Central memory CD4-positive, alpha-beta T cell (primary cell): ENCODE measurements at regions not wholly inside any gene's neighbourhood (a gene's known extent, or its start where the extent isn't known, plus 50 kb on each side); places are given as distances from the start of the nearest gene placed in this dataset.

Experiments used
- DNase-seq: peaks from one replicate; pipeline ENCODE4 v3.0.0; 2022

GRCh38 chr18:4636967-4637366 lies 181.9 kb upstream of the DLGAP1 start:
- DNase-seq = no peak

- no peak for DNase-seq
Measured at GRCh38 chr18:4631239-4631638, 176.1 kb upstream of the DLGAP1 start.

GRCh38 chr18:4605212-4605611 lies 150.1 kb upstream of the DLGAP1 start:
- no peak for DNase-seq

- no peak for DNase-seq
Measured at GRCh38 chr18:4603955-4604354, 148.8 kb upstream of the DLGAP1 start.

GRCh38 chr18:4599312-4599711 lies 144.2 kb upstream of the DLGAP1 start:
- no peak for DNase-seq

- DNase-seq = no peak
Measured at GRCh38 chr18:4597301-4597700, 142.2 kb upstream of the DLGAP1 start.

- no peak for DNase-seq
Measured at GRCh38 chr18:4593895-4594294, 138.8 kb upstream of the DLGAP1 start.

- no peak for DNase-seq
Measured at GRCh38 chr18:4593459-4593858, 138.4 kb upstream of the DLGAP1 start.

GRCh38 chr18:4589056-4589800 lies 134.1 kb upstream of the DLGAP1 start:
- no peak for DNase-seq

GRCh38 chr18:4587204-4587603 lies 132.1 kb upstream of the DLGAP1 start:
- no peak for DNase-seq

GRCh38 chr18:4586731-4587130 lies 131.6 kb upstream of the DLGAP1 start:
- DNase-seq = no peak

GRCh38 chr18:4582431-4583335 lies 127.6 kb upstream of the DLGAP1 start:
- no peak for DNase-seq

GRCh38 chr18:4581966-4582365 lies 126.9 kb upstream of the DLGAP1 start:
- DNase-seq = no peak

- DNase-seq = no peak
Measured at GRCh38 chr18:4578449-4578848, 123.3 kb upstream of the DLGAP1 start.

- no peak for DNase-seq
Measured at GRCh38 chr18:4573735-4574134, 118.6 kb upstream of the DLGAP1 start.

GRCh38 chr18:4557502-4557901 lies 102.4 kb upstream of the DLGAP1 start:
- DNase-seq = no peak

- DNase-seq = no peak
Measured at GRCh38 chr18:4551001-4551360, 95.9 kb upstream of the DLGAP1 start.

GRCh38 chr18:4549164-4549872 lies 94.2 kb upstream of the DLGAP1 start:
- DNase-seq = no peak

- DNase-seq = no peak
Measured at GRCh38 chr18:4547126-4547525, 92.0 kb upstream of the DLGAP1 start.

- DNase-seq = no peak
Measured at GRCh38 chr18:4544142-4544541, 89.0 kb upstream of the DLGAP1 start.

- DNase-seq = no peak
Measured at GRCh38 chr18:4543711-4544110, 88.6 kb upstream of the DLGAP1 start.

- DNase-seq = no peak
Measured at GRCh38 chr18:4541588-4541987, 86.5 kb upstream of the DLGAP1 start.

- DNase-seq = no peak
Measured at GRCh38 chr18:4536447-4536846, 81.3 kb upstream of the DLGAP1 start.

- DNase-seq = no peak
Measured at GRCh38 chr18:4528405-4528804, 73.3 kb upstream of the DLGAP1 start.
